K562 (cell line): ENCODE measurements at regions not wholly inside any gene's neighbourhood (a gene's known extent, or its start where the extent isn't known, plus 50 kb on each side); places are given as distances from the start of the nearest gene placed in this dataset.

Experiments
- ATAC-seq: fragments of 200-7000 bp; cut with Tn5 transposase; 3 replicates; pipeline ENCODE4 v1.9.1; 2020; ENCODE audit warnings: moderate library complexity
- BruUV-seq: library from RNA; stranded (reverse); fragments of 400-500 nt; replicated peaks from 2 replicates; lab custom pipeline; 2021; lab: Mats Ljungman, UMichigan
- CTCF ChIA-PET: fragments of 300-600 bp; formaldehyde crosslinking; extraction: SDS; loops from one replicate; lab custom pipeline; 2021; ENCODE audit warnings: low intra/inter-chr PET ratio; lab: Yijun Ruan, JAX
- POLR2A ChIA-PET: fragments of 300-600, 350-650 bp; sonication (Branson Sonifier 250); formaldehyde crosslinking; extraction: SDS; loops from one replicate; lab custom pipeline; 2021; ENCODE audit warnings: antibody characterized with exemption, inconsistent platforms; lab: Yijun Ruan, JAX
- DNase-seq, 4 experiments: peaks; one replicate each; pipeline versions ENCODE4 v3.0.0 to v3.0.0-alpha.2; 2011 to 2018; ENCODE audit warnings: low spot score in 3 of 4, mixed read lengths in 3 of 4; ENCODE audit errors: extremely low read depth in 1 of 4
- FAIRE-seq: peaks from 2 replicates; lab custom pipeline; 2011; peaks lifted over from hg19 to GRCh38; lab: Jason Lieb, UNC
- H2AFZ ChIP-seq: 2 replicates; pipeline ENCODE4 v1.6.0; 2011; ENCODE audit warnings: low read depth, low read length, control low read depth, inconsistent platforms
- H3K27ac ChIP-seq: fragments of 200-600 bp; 3 replicates; pipeline ENCODE4 v1.8.0; 2011; ENCODE audit warnings: low read depth, mild to moderate bottlenecking, control low read depth, inconsistent platforms, low read length, moderate library complexity, mixed read lengths; ENCODE audit errors: extremely low read depth
- H3K27me3 ChIP-seq, 2 experiments: fragments of 300-600 bp in 1 of 2; 2 replicates in 1 of 2; 3 replicates in 1 of 2; pipeline versions ENCODE4 v1.6.0 to v1.8.0; 2011; ENCODE audit warnings: inconsistent platforms in 2 of 2, low read length in 2 of 2, mild to moderate bottlenecking in 1 of 2, mixed read lengths in 1 of 2, moderate library complexity in 1 of 2; ENCODE audit not compliant: control insufficient read depth in 2 of 2, insufficient read depth in 2 of 2
- H3K36me3 ChIP-seq: fragments of 300-600 bp; 3 replicates; pipeline ENCODE4 v1.8.0; 2011; ENCODE audit warnings: mild to moderate bottlenecking, low read length, inconsistent platforms; ENCODE audit not compliant: control insufficient read depth, insufficient read depth
- H3K4me1 ChIP-seq, 2 experiments: fragments of 200-600 bp in 1 of 2; replicated peaks in 1 of 2; 2 replicates in 1 of 2; 3 replicates in 1 of 2; pipeline versions ENCODE4 v1.5.1 to v1.8.0; 2011; ENCODE audit warnings: inconsistent platforms in 2 of 2, low read length in 2 of 2, mild to moderate bottlenecking in 1 of 2, mixed read lengths in 1 of 2, moderate library complexity in 1 of 2; ENCODE audit not compliant: control insufficient read depth in 2 of 2, insufficient read depth in 2 of 2
- H3K4me2 ChIP-seq: 2 replicates; pipeline ENCODE4 v1.6.1; 2011; ENCODE audit warnings: low read length, control low read depth, inconsistent platforms, mixed read lengths; ENCODE audit not compliant: insufficient read depth
- H3K4me3 ChIP-seq: fragments of 200-600 bp; sonication (generic), shearing (Covaris generic); 2 replicates; pipeline ENCODE4 v1.5.1; 2016; ENCODE audit warnings: control low read depth, inconsistent platforms
- H3K79me2 ChIP-seq: fragments of 200-600 bp; 3 replicates; pipeline ENCODE4 v1.8.0; 2011; ENCODE audit warnings: low read length, inconsistent platforms; ENCODE audit not compliant: control insufficient read depth, insufficient read depth
- H3K9ac ChIP-seq, 2 experiments: 2 replicates each; pipeline versions ENCODE4 v1.6.0 to v1.6.1; 2011; ENCODE audit warnings: low read depth in 2 of 2, low read length in 2 of 2, control low read depth in 1 of 2, inconsistent platforms in 1 of 2, mild to moderate bottlenecking in 1 of 2, mixed read lengths in 1 of 2; ENCODE audit not compliant: insufficient read depth in 1 of 2
- H3K9me1 ChIP-seq: one replicate; pipeline ENCODE4 v1.6.0; 2011; ENCODE audit warnings: inconsistent platforms, mild to moderate bottlenecking, low read length, moderate library complexity; ENCODE audit not compliant: control insufficient read depth, insufficient read depth
- H3K9me3 ChIP-seq: replicated peaks from 2 replicates; pipeline ENCODE4 v1.5.1; 2011; ENCODE audit warnings: low read depth, low read length, inconsistent platforms; ENCODE audit not compliant: control insufficient read depth, insufficient read depth
- H4K20me1 ChIP-seq: replicated peaks from 2 replicates; pipeline ENCODE4 v1.6.1; 2011; ENCODE audit warnings: low read length, inconsistent platforms, mixed read lengths; ENCODE audit not compliant: control insufficient read depth, insufficient read depth
- BACH1 ChIP-seq: fragments of 200-800 bp; sonication (Bioruptor generic); IDR thresholded peaks from 2 replicates; pipeline ENCODE4 v1.6.1; 2016; ENCODE audit warnings: missing genetic modification characterization, missing compliant biosample characterization
- DNMT1 ChIP-seq: fragments of 450-650 bp; IDR thresholded peaks from 2 replicates; pipeline ENCODE4 v1.6.1; 2016; ENCODE audit warnings: antibody characterized with exemption, mild to moderate bottlenecking
- ESRRA ChIP-seq: fragments of 450-650 bp; IDR thresholded peaks from 2 replicates; pipeline ENCODE4 v1.6.1; 2014; ENCODE audit warnings: low read depth, mild to moderate bottlenecking, moderate library complexity, borderline replicate concordance
- ETV5 ChIP-seq: sonication (generic); formaldehyde crosslinking; IDR thresholded peaks from 2 replicates; pipeline ENCODE4 v1.4.0; 2020; ENCODE audit warnings: low read depth, mild to moderate bottlenecking, missing genetic modification reagents
- GTF3C2 ChIP-seq: IDR thresholded peaks from 3 replicates; pipeline ENCODE4 v1.6.1; 2011; ENCODE audit warnings: borderline replicate concordance, mild to moderate bottlenecking, moderate library complexity; ENCODE audit not compliant: insufficient read length; ENCODE audit errors: extremely low read depth
- NFXL1 ChIP-seq: fragments of 450-650 bp; formaldehyde crosslinking; IDR thresholded peaks from 2 replicates; pipeline ENCODE4 v1.4.0; 2021; ENCODE audit warnings: mild to moderate bottlenecking
- PHB2 ChIP-seq: fragments of 450-650 bp; IDR thresholded peaks from 2 replicates; pipeline ENCODE4 v1.6.1; 2017; ENCODE audit warnings: low read depth
- STAG1 ChIP-seq: sonication (generic); formaldehyde crosslinking; IDR thresholded peaks from 2 replicates; pipeline ENCODE4 v1.5.0; 2020; ENCODE audit warnings: missing genetic modification reagents, borderline replicate concordance
- XRCC4 ChIP-seq: IDR thresholded peaks from one replicate; pipeline ENCODE4 v1.6.1; 2011; ENCODE audit not compliant: insufficient read depth, insufficient read length; ENCODE audit errors: extremely low read depth
- ZNF785 ChIP-seq: fragments of 250-450 bp; sonication (Bioruptor Pico); IDR thresholded peaks from 2 replicates; pipeline ENCODE4 v1.4.0; 2020; ENCODE audit warnings: mild to moderate bottlenecking
- WGBS: fragments of 100-300 bp; shearing (Covaris generic); methylation state at CpG from one replicate; pipeline ENCODE4 v1.1.6; 2016; ENCODE audit warnings: low coverage, mixed read lengths; ENCODE audit not compliant: insufficient coverage; ENCODE audit errors: missing lambda C conversion rate; 5-methylcytosine and 5-hydroxymethylcytosine counted together
- in situ Hi-C: fragments of 300-500 bp; cut with MboI; formaldehyde crosslinking; loops from 4 replicates; pipeline ENCODE4 v1.15.0; 2018; ENCODE audit warnings: inconsistent platforms, mixed read lengths
- intact Hi-C: fragments of 100-400 bp; cut with micrococcal nuclease; formaldehyde crosslinking; loops from 2 replicates; pipeline ENCODE4 v1.14.2; 2022
- TF ChIP-seq, protein P1 (sequence below): sonication (generic); formaldehyde crosslinking; IDR thresholded peaks from 2 replicates; pipeline ENCODE4 v1.8.1; 2022; ENCODE audit warnings: missing genetic modification reagents

DNA sequence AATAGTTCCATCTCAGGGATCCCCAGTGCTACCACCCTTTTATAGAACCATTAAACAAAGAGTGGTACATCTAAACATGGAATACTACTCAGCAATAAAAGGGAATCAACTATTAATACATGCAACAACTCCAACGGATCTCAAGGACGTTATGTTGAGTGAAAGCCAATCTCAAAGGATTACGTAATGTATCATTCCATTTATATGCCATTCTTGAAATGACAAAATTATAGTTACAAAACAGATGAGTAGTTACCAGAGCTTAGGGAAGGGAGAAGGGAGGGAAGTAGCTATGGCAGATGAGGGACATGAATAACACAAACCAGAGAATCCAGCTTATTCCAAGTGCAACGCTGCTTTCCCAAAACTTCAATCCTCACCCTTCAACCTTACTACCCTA is 69.5 kb downstream of the ACTL7B start:
- POLR2A ChIA-PET = interaction anchor here (0.6 kb wide), 1 partner anchor 11 kb away, joined by 3 read pairs; no protein-coding TSS in a partner anchor

More for the DNA sequence above, 69.5 kb downstream of the ACTL7B start:
- Histone ChIP-seq H3K4me2 (no peak overlapping the region), H4K20me1 (no peaks in the 10 kb centered on the region), H3K9me3 (no peaks in the 10 kb centered on the region), H3K27me3 (peaks cover 12 to 26% of the 10 kb centered on the region in 2 experiments; a peak in 4 of 5 replicates), H3K9me1 (no peaks in the 10 kb centered on the region)
- TF ChIP-seq, protein P1, sequence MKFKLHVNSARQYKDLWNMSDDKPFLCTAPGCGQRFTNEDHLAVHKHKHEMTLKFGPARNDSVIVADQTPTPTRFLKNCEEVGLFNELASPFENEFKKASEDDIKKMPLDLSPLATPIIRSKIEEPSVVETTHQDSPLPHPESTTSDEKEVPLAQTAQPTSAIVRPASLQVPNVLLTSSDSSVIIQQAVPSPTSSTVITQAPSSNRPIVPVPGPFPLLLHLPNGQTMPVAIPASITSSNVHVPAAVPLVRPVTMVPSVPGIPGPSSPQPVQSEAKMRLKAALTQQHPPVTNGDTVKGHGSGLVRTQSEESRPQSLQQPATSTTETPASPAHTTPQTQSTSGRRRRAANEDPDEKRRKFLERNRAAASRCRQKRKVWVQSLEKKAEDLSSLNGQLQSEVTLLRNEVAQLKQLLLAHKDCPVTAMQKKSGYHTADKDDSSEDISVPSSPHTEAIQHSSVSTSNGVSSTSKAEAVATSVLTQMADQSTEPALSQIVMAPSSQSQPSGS (CRISPR knock-in tag) = no peak
- TF ChIP-seq STAG1 (CRISPR knock-in tag) (no peak), ZNF785 (CRISPR knock-in tag) (no peak), XRCC4 (no peak), GTF3C2 (no peak), DNMT1 (no peak), ETV5 (no peak), BACH1 (tag) (no peak), PHB2 (no peak), NFXL1 (CRISPR knock-in tag) (no peak), ESRRA (no peak)
- TF ChIP-seq, all 486 proteins: peak for 0
- DNase-seq (no peak), ATAC-seq (no peak), FAIRE-seq (no peak)
- BruUV-seq = no TSS peak
- 5% methylated on average over 4 of the region's 4 CpGs for WGBS
- Histone ChIP-seq H2AFZ (no peak overlapping the region), H3K27ac (no peak overlapping the region), H3K36me3 (no peaks in the 10 kb centered on the region), H3K4me1 (no peaks in the 10 kb centered on the region), H3K4me3 (no peak overlapping the region), H3K79me2 (no peaks in the 10 kb centered on the region), H3K9ac (no peak overlapping the region)
- in situ Hi-C loops (no loop called here), intact Hi-C loops (no loop called here)
- CTCF ChIA-PET = no interaction called here
